Right hindlimb (tissue), 1 donor: ENCODE measurements at regions not wholly inside any gene's neighbourhood (a gene's known extent, or its start where the extent isn't known, plus 50 kb on each side); places are given as distances from the start of the nearest gene placed in this dataset.

Experiments used
- DNase-seq: peaks from one replicate; pipeline ENCODE4 v3.0.0-alpha.2; 2018

GRCh38 chr12:60935981-60936761 lies 1324.0 kb upstream of the USP15 start:
- DNase-seq: no peak

DNA sequence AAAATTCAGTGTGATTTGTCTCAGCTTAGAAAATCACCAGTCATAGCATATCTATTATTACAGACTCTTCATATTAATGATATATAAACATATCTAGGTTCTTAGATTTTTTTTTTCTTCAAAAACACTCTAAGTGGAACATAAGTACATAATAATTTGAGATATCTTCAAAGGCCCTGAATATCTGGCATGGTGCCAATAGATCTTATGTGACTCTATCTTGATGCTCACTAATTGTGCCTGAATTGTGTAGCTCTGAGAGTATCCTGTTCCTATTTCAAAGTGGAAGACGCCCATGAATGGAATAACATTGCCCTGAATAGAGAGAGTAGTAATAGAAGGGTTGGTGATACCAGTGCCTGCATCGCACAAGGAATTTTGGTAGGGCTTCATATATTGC lies 1312.7 kb upstream of the USP15 start:
- no peak for DNase-seq

GRCh38 chr12:60967128-60967527 lies 1293.1 kb upstream of the USP15 start:
- DNase-seq: no peak

GRCh38 chr12:60977966-60978365 lies 1282.2 kb upstream of the USP15 start:
- DNase-seq: peak; percentile 14

GRCh38 chr12:60980558-60980957 lies 1279.6 kb upstream of the USP15 start:
- no peak for DNase-seq

DNA sequence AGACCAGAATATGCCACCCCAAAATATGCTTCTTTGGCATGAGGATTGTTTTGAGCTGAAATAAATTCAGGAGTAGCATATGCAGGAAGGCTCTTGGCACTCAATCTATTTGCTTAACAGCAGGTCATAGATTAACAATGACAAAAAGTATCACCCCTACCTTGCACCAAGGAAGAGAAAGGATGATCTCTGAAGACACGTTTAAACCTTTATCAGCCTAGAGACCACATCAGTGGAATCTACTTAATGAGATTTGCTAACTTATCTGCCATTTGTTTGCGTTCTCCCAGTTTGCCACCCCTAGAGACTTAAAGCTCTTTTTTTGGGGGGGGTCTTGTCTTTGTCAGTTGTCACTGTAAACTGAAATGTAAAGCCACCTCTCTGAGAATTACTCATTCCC lies 1278.7 kb upstream of the USP15 start:
- no peak for DNase-seq

DNA sequence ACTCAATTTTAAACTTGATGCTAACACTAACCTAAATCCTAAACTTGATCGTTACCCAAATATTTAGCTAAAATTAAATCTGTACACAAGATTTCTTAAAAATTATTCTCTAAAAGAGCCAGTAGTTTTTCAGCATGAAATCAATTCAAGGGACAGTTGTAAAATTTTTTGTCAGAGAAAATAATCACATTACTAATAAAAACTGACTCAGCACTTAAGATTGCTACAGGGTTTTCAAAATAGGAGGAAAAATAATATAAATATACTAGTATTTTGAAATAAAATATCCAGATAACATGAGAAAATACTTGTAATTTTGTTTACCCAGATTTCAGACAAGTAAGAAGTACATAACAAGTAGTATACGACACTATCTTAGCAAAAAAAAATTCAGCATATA lies 1268.1 kb upstream of the USP15 start:
- DNase-seq: no peak

DNA sequence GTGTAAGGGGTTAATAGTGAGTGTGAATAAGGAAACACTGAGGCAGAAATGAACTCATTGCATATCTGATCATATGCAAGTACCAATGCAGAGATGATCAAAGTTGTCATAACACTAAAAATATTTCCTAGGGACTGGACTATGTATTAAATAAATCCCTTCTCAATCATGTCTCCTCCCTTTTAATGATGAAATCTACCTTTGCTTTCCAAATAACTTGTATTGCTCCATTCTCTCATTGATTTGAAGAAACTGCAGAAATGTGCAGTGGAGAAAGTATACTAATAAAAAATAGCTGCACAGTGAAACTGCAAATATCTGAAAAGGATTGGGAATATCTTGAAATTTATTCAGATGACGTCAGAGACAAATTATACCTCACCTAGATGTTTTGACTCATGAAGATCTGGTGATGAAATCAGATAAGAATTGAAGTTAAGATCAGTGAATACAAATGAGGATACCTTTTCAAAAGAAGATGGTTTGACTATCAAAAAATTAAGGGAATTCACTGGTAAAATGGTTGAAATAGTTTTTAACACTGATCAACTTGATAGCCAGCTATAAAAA lies 1264.9 kb upstream of the USP15 start:
- DNase-seq: no peak

GRCh38 chr12:60997869-60998378 lies 1262.3 kb upstream of the USP15 start:
- no peak for DNase-seq

DNA sequence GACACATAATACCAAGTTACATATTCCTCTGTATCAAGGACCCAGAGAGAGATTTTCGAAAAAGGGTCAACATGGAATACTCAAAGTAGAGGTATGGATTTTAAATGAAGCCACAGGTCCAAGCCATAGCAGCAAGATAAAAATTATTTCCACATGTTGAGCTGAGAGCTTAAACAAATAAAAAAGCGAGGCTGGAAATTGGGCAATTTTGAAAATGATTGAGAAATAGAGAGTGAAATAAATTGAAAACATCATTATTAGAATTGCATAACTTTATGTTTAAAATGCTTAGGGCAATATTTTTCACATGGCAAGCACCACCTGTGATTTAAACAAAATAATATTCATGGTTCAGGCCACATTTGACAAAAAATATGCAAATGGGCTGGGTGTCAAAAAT lies 1251.0 kb upstream of the USP15 start:
- no peak for DNase-seq

DNA sequence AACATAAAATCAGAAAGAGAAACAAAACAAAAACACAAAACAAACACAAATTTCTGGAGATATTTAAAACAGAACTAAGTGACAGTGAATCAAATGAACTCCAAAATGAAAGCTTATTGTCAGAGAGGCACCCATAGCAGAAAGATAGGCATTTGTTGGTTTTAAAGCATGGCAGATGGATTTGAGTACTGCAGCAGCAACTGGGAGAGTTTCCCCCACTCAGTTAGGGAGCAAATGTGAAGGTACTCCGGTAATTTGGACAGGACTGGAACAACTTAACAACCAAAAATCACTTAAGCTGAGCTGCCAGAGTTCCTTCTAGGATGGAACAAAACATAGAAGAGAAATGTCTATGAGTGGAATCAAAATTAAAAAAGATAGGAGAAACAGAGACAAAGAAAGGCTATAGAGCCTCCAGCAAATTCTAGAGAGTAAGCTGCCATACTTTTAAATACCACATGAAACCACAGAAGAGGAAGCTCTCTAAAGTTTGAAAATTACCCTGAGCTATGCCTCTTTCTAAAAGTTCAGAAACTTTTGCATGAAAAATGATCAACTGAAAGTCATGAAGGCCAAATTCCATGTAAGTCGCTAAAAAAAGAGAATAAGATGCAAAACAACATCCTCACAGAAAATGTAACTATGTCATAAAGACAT lies 1248.3 kb upstream of the USP15 start:
- no peak for DNase-seq

DNA sequence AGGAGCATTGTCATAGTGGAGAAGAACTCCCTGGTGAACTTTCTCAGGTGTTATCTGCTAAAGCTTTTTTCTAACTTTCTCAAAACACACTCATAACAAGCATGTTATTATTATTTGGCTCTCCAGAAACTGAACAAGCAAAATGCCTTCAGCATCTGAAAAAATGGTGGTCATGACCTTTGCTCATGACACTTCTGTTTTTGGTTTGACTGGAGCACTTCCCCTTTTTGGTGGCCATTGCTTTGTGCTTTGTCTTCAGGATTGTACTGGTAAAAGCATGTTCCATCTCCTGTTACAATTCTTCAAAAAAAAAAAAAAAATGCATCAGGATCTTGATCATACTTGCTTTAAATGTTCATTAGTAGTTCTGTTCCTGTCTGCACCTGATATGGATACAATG lies 1241.6 kb upstream of the USP15 start:
- no peak for DNase-seq

DNA sequence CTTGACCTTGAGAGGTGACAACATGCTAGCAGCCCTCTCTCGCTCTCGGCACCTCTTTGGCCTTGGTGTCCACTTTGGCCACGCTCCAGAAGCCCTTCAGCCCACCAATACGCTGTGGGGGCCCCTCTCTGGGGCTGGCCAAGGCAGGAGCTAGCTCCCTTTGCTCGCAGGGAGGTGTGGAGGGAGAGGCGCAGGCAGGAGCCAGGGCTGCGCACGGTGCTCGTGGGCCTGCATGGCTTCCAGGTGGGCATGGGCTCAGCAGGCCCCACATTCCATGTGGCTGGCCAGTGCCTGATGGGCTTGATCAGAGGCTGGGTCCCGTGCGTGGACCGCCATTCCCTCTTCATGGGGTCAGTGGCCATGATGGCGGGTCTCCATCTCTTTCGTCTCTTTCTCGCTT lies 1237.0 kb upstream of the USP15 start:
- DNase-seq: no peak

DNA sequence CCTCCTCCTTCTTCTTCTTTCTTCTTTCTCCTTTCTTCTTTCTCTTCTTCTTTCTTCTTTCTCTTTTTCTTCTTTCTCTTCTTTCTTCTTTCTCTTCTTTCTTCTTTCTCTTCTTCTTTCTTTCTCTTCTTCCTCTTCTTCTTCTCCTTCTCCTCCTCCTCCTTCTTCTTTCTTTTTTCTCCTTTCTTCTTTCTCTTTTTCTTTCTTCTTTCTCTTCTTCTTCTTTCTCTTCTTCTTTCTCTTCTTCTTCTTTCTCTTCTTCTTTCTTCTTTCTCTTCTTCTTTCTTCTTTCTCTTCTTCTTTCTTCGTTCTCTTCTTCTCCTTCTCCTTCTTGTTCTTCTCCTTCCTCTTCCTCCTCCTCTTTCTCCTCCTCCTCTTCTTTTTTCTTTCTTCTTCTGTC lies 1230.7 kb upstream of the USP15 start:
- no peak for DNase-seq

DNA sequence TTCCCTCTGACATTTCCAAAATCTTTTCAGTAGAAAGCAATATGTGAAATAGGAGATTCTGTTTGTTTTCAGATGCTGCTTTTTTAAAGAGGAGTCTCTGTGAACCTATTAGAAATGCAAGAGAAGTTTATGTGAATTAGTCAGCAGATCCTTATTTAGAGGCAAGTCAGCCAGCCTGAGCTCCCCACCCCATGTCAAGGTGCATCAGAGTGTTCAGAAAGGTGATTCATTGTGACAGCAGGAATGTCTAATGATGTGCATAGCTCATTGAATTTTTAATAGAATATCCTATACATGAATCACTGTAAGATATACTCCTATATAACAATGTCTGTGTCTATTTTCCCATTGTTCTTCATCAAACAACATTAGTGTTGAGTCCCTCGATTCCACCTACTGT lies 1222.4 kb upstream of the USP15 start:
- DNase-seq: no peak

DNA sequence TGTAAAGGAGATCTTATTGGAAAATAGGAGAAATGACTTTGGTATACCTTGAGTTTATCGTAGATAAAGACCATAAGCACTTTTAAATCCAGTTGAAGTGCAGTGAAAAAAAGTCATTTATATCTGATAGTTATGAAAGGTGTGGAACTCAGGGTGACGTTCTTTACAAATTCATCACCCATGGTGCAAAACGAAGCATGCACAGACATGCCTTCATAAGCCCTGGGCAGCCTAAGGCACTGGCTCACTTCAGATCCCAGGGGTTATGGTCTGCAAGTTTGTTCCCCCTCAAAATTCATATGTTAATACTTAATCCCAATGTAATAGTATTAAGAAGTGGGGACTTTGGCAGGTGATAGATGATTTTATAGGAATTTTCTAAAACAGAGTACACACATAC lies 1216.4 kb upstream of the USP15 start:
- no peak for DNase-seq

DNA sequence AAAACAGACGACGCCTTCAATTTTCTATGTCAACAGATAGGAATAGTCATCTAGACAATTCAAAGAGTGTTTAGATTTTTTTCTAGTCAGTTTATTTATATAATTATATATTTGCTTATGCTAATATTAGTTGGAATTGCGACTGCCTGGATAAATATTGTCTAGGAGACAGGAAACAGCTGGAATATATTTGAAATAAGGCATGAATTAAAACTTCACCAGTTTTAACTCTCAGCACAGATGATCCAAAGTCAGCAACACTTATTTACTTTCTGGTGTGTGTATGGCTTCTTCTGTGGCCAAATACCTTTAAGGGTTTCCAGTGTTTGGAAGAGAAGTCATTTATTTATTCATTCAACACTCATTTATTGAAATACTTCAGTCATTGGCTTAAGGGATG lies 1215.4 kb upstream of the USP15 start:
- no peak for DNase-seq

DNA sequence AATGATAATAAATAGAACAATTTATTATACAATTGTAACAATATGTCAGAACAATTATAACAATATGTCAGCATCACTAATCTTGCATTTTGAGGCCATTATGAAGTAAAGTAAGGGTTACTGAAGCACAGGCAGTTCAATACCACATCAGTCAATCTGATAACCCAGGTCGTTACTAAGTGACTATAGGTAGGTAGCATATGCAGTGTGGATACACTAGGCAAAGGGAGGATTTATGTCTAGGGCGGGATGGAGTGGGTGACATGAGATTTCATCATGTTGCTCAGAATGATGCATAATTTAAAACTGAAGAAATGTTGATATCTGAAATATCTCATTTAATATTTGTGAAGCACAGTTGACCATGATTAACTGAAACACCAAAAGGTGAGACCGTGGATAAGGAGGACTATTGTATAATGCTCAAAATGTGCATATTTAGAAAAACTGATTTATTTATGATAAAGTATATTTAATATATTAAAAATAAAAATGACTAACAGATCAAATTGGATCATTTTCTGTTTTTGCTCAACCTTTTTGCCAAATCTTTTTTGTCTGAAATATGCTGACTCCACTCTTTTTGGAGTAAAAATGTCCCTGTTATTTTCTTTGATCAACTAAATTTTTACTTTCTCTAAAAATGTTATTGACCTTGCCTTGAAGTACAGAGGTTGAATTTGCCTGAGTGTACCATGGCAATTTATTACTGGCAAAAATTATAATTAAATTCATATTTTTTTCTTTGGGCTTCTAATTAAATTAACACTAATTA lies 1189.4 kb upstream of the USP15 start:
- DNase-seq: no peak

- DNase-seq: no peak
Observed at GRCh38 chr12:61072717-61073116, 1187.5 kb upstream of the USP15 start.

DNA sequence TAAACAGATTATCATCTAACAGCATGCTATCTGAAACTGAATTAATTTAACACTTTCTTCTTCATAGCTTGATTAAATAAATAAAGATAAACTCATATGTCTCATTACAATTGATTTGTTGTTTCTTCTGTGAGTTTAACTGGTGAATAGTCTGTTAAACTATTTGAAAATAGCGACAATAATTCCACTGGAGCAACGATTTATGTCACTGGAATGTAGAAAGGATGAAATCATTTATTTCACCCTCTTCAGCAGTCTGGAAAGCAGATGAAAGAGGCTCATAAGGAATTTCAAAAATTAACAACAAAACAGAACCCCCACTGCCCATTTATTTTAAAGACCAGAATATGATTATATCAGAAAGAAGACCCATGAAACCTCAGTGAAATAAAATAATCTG lies 1165.1 kb upstream of the USP15 start:
- DNase-seq: no peak

DNA sequence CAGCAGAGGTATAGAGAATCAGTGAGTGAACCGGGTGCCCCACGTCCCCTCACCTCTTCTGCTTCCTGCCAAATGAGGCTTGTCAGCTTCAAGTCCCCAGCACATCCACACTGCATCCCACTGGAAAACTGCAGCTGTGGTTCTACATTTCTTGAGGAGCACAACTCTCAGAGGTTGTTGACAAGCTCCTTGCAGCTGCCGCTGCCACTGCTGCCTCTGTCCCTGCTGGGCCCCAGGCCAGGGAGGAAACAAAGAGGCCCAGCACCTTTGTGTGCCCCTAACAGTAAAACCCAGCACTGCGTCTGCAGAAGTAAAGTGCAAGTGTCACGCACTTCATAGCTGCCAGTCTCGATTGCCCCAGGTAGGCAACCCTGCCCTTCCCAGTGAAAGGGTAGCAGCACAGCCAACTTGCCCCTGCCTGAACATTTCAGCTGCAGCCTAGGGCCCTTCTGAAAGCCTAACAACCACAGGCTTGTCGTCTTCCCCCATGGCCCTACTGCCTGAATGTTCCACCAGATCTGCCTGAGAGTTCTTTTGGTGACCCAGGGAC lies 1162.1 kb upstream of the USP15 start:
- DNase-seq: no peak

- DNase-seq: no peak
Observed at GRCh38 chr12:61107118-61107517, 1153.1 kb upstream of the USP15 start.

- DNase-seq: no peak
Observed at GRCh38 chr12:61111218-61111617, 1149.0 kb upstream of the USP15 start.
